SK-N-SH treated with all-trans-retinoic acid at 6 μM for 48 hours (cell line): ENCODE measurements at regions not wholly inside any gene's neighbourhood (a gene's known extent, or its start where the extent isn't known, plus 50 kb on each side); places are given as distances from the start of the nearest gene placed in this dataset.

ENCODE experiments used
- ARNTL ChIP-seq: fragments of 450-650 bp; formaldehyde crosslinking; IDR thresholded peaks from 2 replicates; pipeline ENCODE4 v1.5.0; 2020; ENCODE audit warnings: low read depth, mild to moderate bottlenecking, moderate library complexity, borderline replicate concordance
- CSRNP3 ChIP-seq: fragments of 250-450 bp; sonication (Bioruptor Pico); IDR thresholded peaks from 2 replicates; pipeline ENCODE4 v1.5.1; 2021; ENCODE audit warnings: mild to moderate bottlenecking, moderate library complexity
- PATZ1 ChIP-seq: fragments of 250-450 bp; sonication (Bioruptor Pico); IDR thresholded peaks from 2 replicates; pipeline ENCODE4 v1.8.0; 2020; ENCODE audit warnings: mild to moderate bottlenecking, moderate library complexity, borderline replicate concordance
- POU6F1 ChIP-seq: fragments of 250-450 bp; sonication (Bioruptor Pico); IDR thresholded peaks from 2 replicates; pipeline ENCODE4 v1.8.0; 2021; ENCODE audit warnings: low read depth, mild to moderate bottlenecking, moderate library complexity, borderline replicate concordance
- RARB ChIP-seq: fragments of 250-450 bp; sonication (Bioruptor Pico); IDR thresholded peaks from 2 replicates; pipeline ENCODE4 v1.8.0; 2021; ENCODE audit warnings: mild to moderate bottlenecking, moderate library complexity
- ZFP3 ChIP-seq: fragments of 250-450 bp; sonication (Bioruptor Pico); IDR thresholded peaks from 2 replicates; pipeline ENCODE4 v1.5.0; 2020; ENCODE audit warnings: mild to moderate bottlenecking, moderate library complexity

- TF ChIP-seq RARB (CRISPR knock-in tag) (no peak), CSRNP3 (CRISPR knock-in tag) (no peak), PATZ1 (CRISPR knock-in tag) (no peak), ZFP3 (CRISPR knock-in tag) (no peak), POU6F1 (CRISPR knock-in tag) (no peak), ARNTL (CRISPR knock-in tag) (no peak)
These were observed 163.4 kb downstream of the ARL4C start for GRCh38 chr2:234333168-234334130.
